ENCODE measurements at regions not wholly inside any gene's neighbourhood (a gene's known extent, or its start where the extent isn't known, plus 50 kb on each side); places are given as distances from the start of the nearest gene placed in this dataset.

- Histone ChIP-seq H3K4me1 (ENCODE audit: control insufficient read depth in 3 of 3, insufficient read depth in 2 of 3, low read depth in 1 of 3, low read length in 2 of 3) (no peaks in the 10 kb centered on the region), H3K27ac (ENCODE audit: low read depth in 1 of 3, low read length in 2 of 3) (no peak overlapping the region), H3K4me3 (ENCODE audit: low read depth in 1 of 3, low read length in 3 of 3) (no peak overlapping the region), H3K9me3 (ENCODE audit: control insufficient read depth in 2 of 2, insufficient read depth in 1 of 2, low read depth in 1 of 2, low read length in 1 of 2) (peaks cover 0 to 31% of the 10 kb centered on the region in 2 donors), H3K36me3 (ENCODE audit: control insufficient read depth in 3 of 3, insufficient read depth in 2 of 3, low read depth in 1 of 3, low read length in 3 of 3) (no peaks in the 10 kb centered on the region), H3K27me3 (ENCODE audit: control insufficient read depth in 3 of 3, insufficient read depth in 3 of 3, low read length in 3 of 3) (no peaks in the 10 kb centered on the region)
- FAIRE-seq (no peak), DNase-seq (no peak)
- WGBS, 3 donors, result 88 to 92% (median 88%) methylated on average over 16 to 20 of the region's 20 CpGs
Measured at GRCh38 chr7:390761-391410, 100.9 kb downstream of the FOXL3 start.

- Histone ChIP-seq H3K36me3 (ENCODE audit: control insufficient read depth in 3 of 3, insufficient read depth in 2 of 3, low read depth in 1 of 3, low read length in 3 of 3) (no peaks in the 10 kb centered on the region), H3K27ac (ENCODE audit: low read depth in 1 of 3, low read length in 2 of 3) (no peak overlapping the region), H3K4me3 (ENCODE audit: low read depth in 1 of 3, low read length in 3 of 3) (no peak overlapping the region), H3K27me3 (ENCODE audit: control insufficient read depth in 3 of 3, insufficient read depth in 3 of 3, low read length in 3 of 3) (no peaks in the 10 kb centered on the region), H3K9me3 (ENCODE audit: control insufficient read depth in 2 of 2, insufficient read depth in 1 of 2, low read depth in 1 of 2, low read length in 1 of 2) (peaks cover 0 to 33% of the 10 kb centered on the region in 2 donors), H3K4me1 (ENCODE audit: control insufficient read depth in 3 of 3, insufficient read depth in 2 of 3, low read depth in 1 of 3, low read length in 2 of 3) (no peaks in the 10 kb centered on the region)
- FAIRE-seq, result no peak
- WGBS, 3 donors, result 93 to 95% (median 94%) methylated on average over 24 to 26 of the region's 26 CpGs
- no peak for DNase-seq
Measured at GRCh38 chr7:391411-391951, 101.5 kb downstream of the FOXL3 start.

GRCh38 chr7:391961-392524 lies 102.1 kb downstream of the FOXL3 start:
- H3K4me3 ChIP-seq (ENCODE audit: low read depth in 1 of 3, low read length in 3 of 3), result no peak overlapping the region
- no peak for FAIRE-seq
- 93 to 95% (median 95%) methylated on average over 25 of the region's 25 CpGs for WGBS, 3 donors
- no peak for DNase-seq
- no peaks in the 10 kb centered on the region for H3K4me1 ChIP-seq (ENCODE audit: control insufficient read depth in 3 of 3, insufficient read depth in 2 of 3, low read depth in 1 of 3, low read length in 2 of 3)
- H3K27me3 ChIP-seq (ENCODE audit: control insufficient read depth in 3 of 3, insufficient read depth in 3 of 3, low read length in 3 of 3), result peaks cover 0 to 3% (median 0%) of the 10 kb centered on the region in 3 donors
- no peak overlapping the region for H3K27ac ChIP-seq (ENCODE audit: low read depth in 1 of 3, low read length in 2 of 3)
- no peaks in the 10 kb centered on the region for H3K36me3 ChIP-seq (ENCODE audit: control insufficient read depth in 3 of 3, insufficient read depth in 2 of 3, low read depth in 1 of 3, low read length in 3 of 3)
- peaks cover 0 to 37% of the 10 kb centered on the region in 2 donors for H3K9me3 ChIP-seq (ENCODE audit: control insufficient read depth in 2 of 2, insufficient read depth in 1 of 2, low read depth in 1 of 2, low read length in 1 of 2)

GRCh38 chr7:392822-393221 lies 102.9 kb downstream of the FOXL3 start:
- WGBS, 3 donors, result 92 to 97% (median 93%) methylated on average over 3 of the region's 3 CpGs
- peaks cover 0 to 45% of the 10 kb centered on the region in 2 donors for H3K9me3 ChIP-seq (ENCODE audit: control insufficient read depth in 2 of 2, insufficient read depth in 1 of 2, low read depth in 1 of 2, low read length in 1 of 2)

GRCh38 chr7:395643-396042 lies 105.7 kb downstream of the FOXL3 start:
- Histone ChIP-seq H3K27ac (ENCODE audit: low read depth in 1 of 3, low read length in 2 of 3) (no peak overlapping the region), H3K4me3 (ENCODE audit: low read depth in 1 of 3, low read length in 3 of 3) (no peak overlapping the region), H3K9me3 (ENCODE audit: control insufficient read depth in 2 of 2, insufficient read depth in 1 of 2, low read depth in 1 of 2, low read length in 1 of 2) (peaks cover 0 to 45% of the 10 kb centered on the region in 2 donors), H3K36me3 (ENCODE audit: control insufficient read depth in 3 of 3, insufficient read depth in 2 of 3, low read depth in 1 of 3, low read length in 3 of 3) (no peaks in the 10 kb centered on the region), H3K27me3 (ENCODE audit: control insufficient read depth in 3 of 3, insufficient read depth in 3 of 3, low read length in 3 of 3) (peaks cover 0 to 3% (median 0%) of the 10 kb centered on the region in 3 donors), H3K4me1 (ENCODE audit: control insufficient read depth in 3 of 3, insufficient read depth in 2 of 3, low read depth in 1 of 3, low read length in 2 of 3) (no peaks in the 10 kb centered on the region)
- FAIRE-seq (no peak), DNase-seq (no peak)

More at GRCh38 chr7:392822-393221, 102.9 kb downstream of the FOXL3 start:
- Histone ChIP-seq H3K4me1 (ENCODE audit: control insufficient read depth in 3 of 3, insufficient read depth in 2 of 3, low read depth in 1 of 3, low read length in 2 of 3) (no peaks in the 10 kb centered on the region), H3K4me3 (ENCODE audit: low read depth in 1 of 3, low read length in 3 of 3) (no peak overlapping the region), H3K27ac (ENCODE audit: low read depth in 1 of 3, low read length in 2 of 3) (no peak overlapping the region), H3K36me3 (ENCODE audit: control insufficient read depth in 3 of 3, insufficient read depth in 2 of 3, low read depth in 1 of 3, low read length in 3 of 3) (no peaks in the 10 kb centered on the region), H3K27me3 (ENCODE audit: control insufficient read depth in 3 of 3, insufficient read depth in 3 of 3, low read length in 3 of 3) (peaks cover 0 to 3% (median 0%) of the 10 kb centered on the region in 3 donors)
- DNase-seq (no peak), FAIRE-seq (no peak)

GRCh38 chr7:398888-399287 lies 108.9 kb downstream of the FOXL3 start:
- Histone ChIP-seq H3K4me3 (ENCODE audit: low read depth in 1 of 3, low read length in 3 of 3) (no peak overlapping the region), H3K27me3 (ENCODE audit: control insufficient read depth in 3 of 3, insufficient read depth in 3 of 3, low read length in 3 of 3) (peaks cover 0 to 3% (median 0%) of the 10 kb centered on the region in 3 donors), H3K36me3 (ENCODE audit: control insufficient read depth in 3 of 3, insufficient read depth in 2 of 3, low read depth in 1 of 3, low read length in 3 of 3) (no peaks in the 10 kb centered on the region), H3K27ac (ENCODE audit: low read depth in 1 of 3, low read length in 2 of 3) (no peak overlapping the region), H3K4me1 (ENCODE audit: control insufficient read depth in 3 of 3, insufficient read depth in 2 of 3, low read depth in 1 of 3, low read length in 2 of 3) (no peaks in the 10 kb centered on the region), H3K9me3 (ENCODE audit: control insufficient read depth in 2 of 2, insufficient read depth in 1 of 2, low read depth in 1 of 2, low read length in 1 of 2) (peaks cover 0 to 42% of the 10 kb centered on the region in 2 donors)
- no peak for DNase-seq
- 91 to 95% (median 91%) methylated on average over 2 of the region's 2 CpGs for WGBS, 3 donors
- no peak for FAIRE-seq

- peaks cover 0 to under 1% (median 0%) of the 10 kb centered on the region in 3 donors for H3K4me1 ChIP-seq (ENCODE audit: control insufficient read depth in 3 of 3, insufficient read depth in 2 of 3, low read depth in 1 of 3, low read length in 2 of 3)
- no peak overlapping the region for H3K27ac ChIP-seq (ENCODE audit: low read depth in 1 of 3, low read length in 2 of 3)
- 79 to 91% (median 79%) methylated on average over 9 of the region's 9 CpGs for WGBS, 3 donors
- H3K36me3 ChIP-seq (ENCODE audit: control insufficient read depth in 3 of 3, insufficient read depth in 2 of 3, low read depth in 1 of 3, low read length in 3 of 3), result no peaks in the 10 kb centered on the region
- DNase-seq (no peak), FAIRE-seq (no peak)
- H3K4me3 ChIP-seq (ENCODE audit: low read depth in 1 of 3, low read length in 3 of 3), result no peak overlapping the region
- H3K27me3 ChIP-seq (ENCODE audit: control insufficient read depth in 3 of 3, insufficient read depth in 3 of 3, low read length in 3 of 3), result peaks cover 0 to 3% (median 0%) of the 10 kb centered on the region in 3 donors
- H3K9me3 ChIP-seq (ENCODE audit: control insufficient read depth in 2 of 2, insufficient read depth in 1 of 2, low read depth in 1 of 2, low read length in 1 of 2), result peaks cover 0 to 32% of the 10 kb centered on the region in 2 donors
Measured at GRCh38 chr7:400901-401485, 111.0 kb downstream of the FOXL3 start.

- WGBS, 3 donors, result 87 to 95% (median 93%) methylated on average over 11 of the region's 11 CpGs
- FAIRE-seq (no peak), DNase-seq (no peak)
- peaks cover 0 to 31% of the 10 kb centered on the region in 2 donors for H3K9me3 ChIP-seq (ENCODE audit: control insufficient read depth in 2 of 2, insufficient read depth in 1 of 2, low read depth in 1 of 2, low read length in 1 of 2)
- peaks cover 0 to 2% (median 0%) of the 10 kb centered on the region in 3 donors for H3K4me1 ChIP-seq (ENCODE audit: control insufficient read depth in 3 of 3, insufficient read depth in 2 of 3, low read depth in 1 of 3, low read length in 2 of 3)
- H3K27ac ChIP-seq (ENCODE audit: low read depth in 1 of 3, low read length in 2 of 3), result no peak overlapping the region
- H3K27me3 ChIP-seq (ENCODE audit: control insufficient read depth in 3 of 3, insufficient read depth in 3 of 3, low read length in 3 of 3), result peaks cover 0 to 3% (median 0%) of the 10 kb centered on the region in 3 donors
- H3K36me3 ChIP-seq (ENCODE audit: control insufficient read depth in 3 of 3, insufficient read depth in 2 of 3, low read depth in 1 of 3, low read length in 3 of 3), result no peaks in the 10 kb centered on the region
- H3K4me3 ChIP-seq (ENCODE audit: low read depth in 1 of 3, low read length in 3 of 3), result no peak overlapping the region
Measured at GRCh38 chr7:401495-401894, 111.5 kb downstream of the FOXL3 start.

Data from small intestine (tissue), 7 donors.